GM18951 (cell line): ENCODE measurements at regions not wholly inside any gene's neighbourhood (a gene's known extent, or its start where the extent isn't known, plus 50 kb on each side); places are given as distances from the start of the nearest gene placed in this dataset.

Experiments used
- POLR2A ChIP-seq: IDR thresholded peaks from 4 replicates; pipeline ENCODE4 v1.6.1; 2011; ENCODE audit warnings: mild to moderate bottlenecking; ENCODE audit not compliant: insufficient read length, insufficient read depth; ENCODE audit errors: extremely low read depth
- in situ Hi-C: fragments of 300-500 bp; cut with MboI; formaldehyde crosslinking; loops from one replicate; pipeline ENCODE4 v1.12.0; 2022; ENCODE audit warnings: low sequenced_read_pairs, mixed read lengths, inconsistent platforms; ENCODE audit not compliant: unreplicated experiment

DNA sequence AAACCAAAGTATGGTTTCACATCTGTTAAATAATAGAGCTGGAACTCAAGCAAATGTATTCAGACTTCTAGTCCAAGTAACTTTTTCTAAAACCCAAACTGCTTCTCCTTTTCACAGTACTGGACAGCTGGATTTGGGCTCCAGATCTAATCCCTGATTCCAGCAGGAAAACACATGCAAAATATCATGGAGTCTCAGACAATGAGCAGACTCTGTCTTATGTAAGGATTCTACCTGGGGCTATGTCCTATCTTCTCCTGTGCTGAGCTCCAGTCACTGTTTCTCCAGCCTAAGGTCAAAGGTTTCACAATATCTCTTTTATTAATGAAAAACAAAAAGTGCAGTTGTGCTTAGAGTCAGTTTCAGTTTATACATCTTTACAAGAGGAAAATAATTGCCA is 83.2 kb upstream of the EED start:
- TF ChIP-seq POLR2A: no peak
- in situ Hi-C loops: no loop called here

DNA sequence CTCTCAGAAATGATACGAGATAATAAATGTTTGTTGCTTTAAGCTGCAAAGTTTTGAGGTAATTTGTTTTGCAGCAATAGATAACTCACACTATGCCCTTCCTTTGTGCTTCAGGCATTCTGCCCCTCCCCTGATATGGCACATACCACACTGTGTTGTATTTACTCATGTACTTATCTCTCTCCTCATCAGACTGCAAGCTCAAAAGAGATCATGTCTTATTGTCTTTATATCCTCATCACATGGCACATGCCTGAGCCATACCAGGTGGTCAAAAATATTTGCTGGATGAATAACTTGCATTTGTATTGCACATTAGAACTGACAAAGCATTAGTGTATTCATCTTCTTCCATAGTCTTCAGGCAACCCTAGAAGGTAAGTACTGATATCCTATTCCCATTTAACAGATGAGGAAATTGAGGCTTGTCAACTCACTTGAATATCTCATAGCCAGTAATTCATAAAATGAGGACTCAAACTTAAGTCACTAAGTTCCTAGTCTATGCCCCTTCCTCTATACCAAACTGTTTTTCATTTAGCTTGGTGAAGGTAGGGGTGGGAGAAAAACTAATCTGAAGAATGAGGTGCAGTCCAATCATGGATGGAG is 83.9 kb upstream of the EED start:
- in situ Hi-C loops: no loop called here
- no peak for TF ChIP-seq POLR2A

GRCh38 chr11:86159581-86159891 is 85.0 kb upstream of the EED start:
- no peak for TF ChIP-seq POLR2A
- in situ Hi-C loops: no loop called here

- in situ Hi-C loops: no loop called here
- no peak for TF ChIP-seq POLR2A
Observed at GRCh38 chr11:86158704-86159580, 85.6 kb upstream of the EED start.

- in situ Hi-C loops: no loop called here
- TF ChIP-seq POLR2A: no peak
Observed at GRCh38 chr11:86157797-86158378, 86.7 kb upstream of the EED start.

DNA sequence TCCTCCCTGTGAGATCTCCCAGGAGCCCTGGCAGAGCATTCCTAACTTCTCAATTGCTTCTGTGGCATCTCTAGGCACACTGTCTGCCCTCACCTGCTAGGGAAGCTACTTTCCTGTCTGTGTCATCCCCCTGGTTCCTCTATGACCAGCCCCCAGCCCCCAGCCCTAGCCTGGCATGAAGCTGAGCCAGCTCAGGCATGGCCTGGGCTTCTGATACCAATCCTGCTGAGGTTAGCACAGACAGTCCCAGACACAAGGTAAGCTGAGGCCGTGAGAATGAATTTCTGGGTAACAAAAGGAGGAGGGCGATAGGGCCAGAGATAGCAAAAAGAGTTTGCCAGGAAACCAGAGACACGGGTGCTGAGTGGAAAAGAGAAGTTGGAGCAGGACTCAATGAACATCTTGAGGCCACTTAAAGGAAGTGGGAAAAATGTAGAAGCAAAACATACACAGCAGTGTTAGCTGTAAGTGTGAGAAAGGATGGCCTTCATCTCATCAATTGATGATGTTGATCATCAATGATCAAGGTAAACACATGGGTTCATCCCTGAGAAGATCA is 87.6 kb upstream of the PICALM start:
- in situ Hi-C loops: no loop called here
- TF ChIP-seq POLR2A: no peak

DNA sequence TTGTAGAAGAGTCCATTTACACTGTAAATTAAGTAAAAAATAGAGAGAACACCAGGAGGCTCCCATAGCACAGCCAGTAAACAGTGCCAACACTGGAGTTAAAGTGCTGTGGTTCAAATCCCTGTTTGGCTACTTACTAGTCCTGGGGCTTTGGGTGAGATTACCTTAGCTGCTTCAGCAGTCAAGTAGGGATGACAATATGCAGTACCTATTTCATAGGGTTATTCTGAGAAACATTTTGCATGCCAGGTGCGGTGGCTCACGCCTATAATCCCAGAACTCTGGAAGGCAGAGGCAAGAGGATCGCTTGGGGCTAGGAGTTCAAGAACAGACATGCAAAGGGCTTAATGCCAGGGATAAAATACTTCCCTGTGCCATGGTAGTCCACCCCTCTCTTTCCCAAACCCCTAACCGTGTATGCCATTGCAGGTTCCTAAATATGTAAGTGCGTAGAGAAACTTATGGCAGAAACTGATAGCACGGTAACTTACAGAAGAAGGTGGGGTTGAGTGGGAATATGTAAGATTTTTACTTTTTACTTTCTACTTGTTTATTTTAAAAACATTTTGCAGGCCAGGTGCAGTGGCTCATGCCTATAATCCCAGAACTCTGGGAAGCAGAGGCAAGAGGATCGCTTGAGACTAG is 86.4 kb upstream of the PICALM start:
- in situ Hi-C loops: no loop called here

GRCh38 chr11:86153439-86153838 is 84.6 kb upstream of the PICALM start:
- in situ Hi-C loops: no loop called here
- TF ChIP-seq POLR2A: no peak

More for the DNA sequence above, 86.4 kb upstream of the PICALM start:
- TF ChIP-seq POLR2A: no peak

- no peak for TF ChIP-seq POLR2A
- in situ Hi-C loops: no loop called here
Observed at GRCh38 chr11:86152901-86153300, 84.0 kb upstream of the PICALM start.

DNA sequence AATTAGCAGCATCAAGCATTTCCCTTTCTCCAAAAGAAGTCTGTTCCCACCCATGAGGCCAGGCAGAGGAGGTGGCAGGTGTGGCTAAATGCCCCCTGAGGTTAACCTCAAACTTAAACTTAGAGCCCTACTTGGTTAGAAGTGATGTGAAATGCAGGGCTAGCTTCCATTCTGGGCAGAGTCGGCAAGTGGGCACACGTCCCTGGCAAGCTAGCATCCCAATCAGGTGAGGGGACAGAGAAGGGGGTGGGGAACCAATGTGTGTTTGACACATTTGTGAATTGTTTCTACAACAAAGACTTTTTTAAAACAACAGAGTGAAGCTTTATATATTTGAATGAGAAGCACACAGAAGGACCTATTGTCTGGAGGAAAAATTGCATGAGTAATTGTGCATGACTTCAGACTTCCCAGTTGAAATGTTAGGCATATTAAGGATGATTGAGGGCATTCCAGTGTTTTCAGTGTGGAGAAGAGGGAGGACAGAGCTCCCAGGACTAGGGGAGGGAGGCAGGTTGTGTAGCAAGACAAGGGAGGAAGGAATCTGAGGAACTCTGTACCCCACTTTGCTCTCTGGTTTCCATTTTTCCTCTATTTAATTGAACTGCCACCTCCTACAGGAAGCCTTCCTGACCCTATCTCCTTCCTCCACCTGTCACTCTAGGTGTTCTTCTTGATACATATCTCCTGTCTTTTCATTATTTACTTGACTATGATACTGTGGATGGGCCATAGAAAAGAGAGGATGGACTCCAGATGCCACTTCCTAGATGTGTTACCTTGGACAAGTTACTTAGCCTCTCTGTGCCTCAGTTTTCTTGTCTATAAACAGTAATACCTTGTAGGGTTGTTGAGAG is 83.3 kb upstream of the PICALM start:
- in situ Hi-C loops: no loop called here
- no peak for TF ChIP-seq POLR2A

GRCh38 chr11:86151174-86152005 is 82.5 kb upstream of the PICALM start:
- TF ChIP-seq POLR2A: no peak
- in situ Hi-C loops: no loop called here

- no peak for TF ChIP-seq POLR2A
- in situ Hi-C loops: no loop called here
Observed at GRCh38 chr11:86150847-86151173, 81.9 kb upstream of the PICALM start.
